ENCODE measurements at regions not wholly inside any gene's neighbourhood (a gene's known extent, or its start where the extent isn't known, plus 50 kb on each side); places are given as distances from the start of the nearest gene placed in this dataset.

DNA sequence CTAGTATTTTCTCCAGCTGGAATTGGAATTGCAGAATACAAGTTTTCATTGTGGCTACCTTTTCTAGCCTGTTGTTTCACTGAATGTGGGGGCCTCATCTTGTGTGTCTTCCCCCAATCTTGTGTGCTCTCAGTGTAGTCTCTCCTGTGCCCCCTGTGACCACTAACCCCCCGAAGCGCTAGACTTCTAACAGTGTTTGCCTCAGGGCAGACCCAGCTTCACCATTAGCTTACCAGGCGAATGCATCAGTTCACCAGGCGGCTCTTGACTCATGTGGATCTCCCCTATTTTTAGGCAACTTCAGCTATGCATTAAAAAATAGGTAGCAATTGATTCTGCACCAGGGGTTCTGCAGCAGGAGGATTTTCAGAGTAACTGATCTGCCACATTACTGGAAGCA is 376.2 kb upstream of the MEIS1 start:
- H3K27me3 ChIP-seq (ENCODE audit: control insufficient read depth, insufficient read depth, low read length), result 0 out of 2 replicates have a peak, but pooled peaks cover 4% of the 10 kb centered on the region
- DNase-seq (ENCODE audit: low read depth, low spot score), result no peak
- intact Hi-C loops (cut with micrococcal nuclease; ENCODE audit: unreplicated experiment), result no loop called here
- TF ChIP-seq, protein P1, sequence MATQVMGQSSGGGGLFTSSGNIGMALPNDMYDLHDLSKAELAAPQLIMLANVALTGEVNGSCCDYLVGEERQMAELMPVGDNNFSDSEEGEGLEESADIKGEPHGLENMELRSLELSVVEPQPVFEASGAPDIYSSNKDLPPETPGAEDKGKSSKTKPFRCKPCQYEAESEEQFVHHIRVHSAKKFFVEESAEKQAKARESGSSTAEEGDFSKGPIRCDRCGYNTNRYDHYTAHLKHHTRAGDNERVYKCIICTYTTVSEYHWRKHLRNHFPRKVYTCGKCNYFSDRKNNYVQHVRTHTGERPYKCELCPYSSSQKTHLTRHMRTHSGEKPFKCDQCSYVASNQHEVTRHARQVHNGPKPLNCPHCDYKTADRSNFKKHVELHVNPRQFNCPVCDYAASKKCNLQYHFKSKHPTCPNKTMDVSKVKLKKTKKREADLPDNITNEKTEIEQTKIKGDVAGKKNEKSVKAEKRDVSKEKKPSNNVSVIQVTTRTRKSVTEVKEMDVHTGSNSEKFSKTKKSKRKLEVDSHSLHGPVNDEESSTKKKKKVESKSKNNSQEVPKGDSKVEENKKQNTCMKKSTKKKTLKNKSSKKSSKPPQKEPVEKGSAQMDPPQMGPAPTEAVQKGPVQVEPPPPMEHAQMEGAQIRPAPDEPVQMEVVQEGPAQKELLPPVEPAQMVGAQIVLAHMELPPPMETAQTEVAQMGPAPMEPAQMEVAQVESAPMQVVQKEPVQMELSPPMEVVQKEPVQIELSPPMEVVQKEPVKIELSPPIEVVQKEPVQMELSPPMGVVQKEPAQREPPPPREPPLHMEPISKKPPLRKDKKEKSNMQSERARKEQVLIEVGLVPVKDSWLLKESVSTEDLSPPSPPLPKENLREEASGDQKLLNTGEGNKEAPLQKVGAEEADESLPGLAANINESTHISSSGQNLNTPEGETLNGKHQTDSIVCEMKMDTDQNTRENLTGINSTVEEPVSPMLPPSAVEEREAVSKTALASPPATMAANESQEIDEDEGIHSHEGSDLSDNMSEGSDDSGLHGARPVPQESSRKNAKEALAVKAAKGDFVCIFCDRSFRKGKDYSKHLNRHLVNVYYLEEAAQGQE (IDR thresholded peaks at IDR 0.05; ENCODE audit: insufficient read depth in 1 of 2, low read depth in 2 of 2, low read length in 1 of 2), result no peak
- TF ChIP-seq SIN3A (IDR thresholded peaks at IDR 0.05; ENCODE audit: borderline replicate concordance, insufficient read depth, low read depth, low read length) (no peak), TCF7L2 (IDR thresholded peaks at IDR 0.05; ENCODE audit: low read depth, low read length) (no peak)
- TF ChIP-seq, protein P2, sequence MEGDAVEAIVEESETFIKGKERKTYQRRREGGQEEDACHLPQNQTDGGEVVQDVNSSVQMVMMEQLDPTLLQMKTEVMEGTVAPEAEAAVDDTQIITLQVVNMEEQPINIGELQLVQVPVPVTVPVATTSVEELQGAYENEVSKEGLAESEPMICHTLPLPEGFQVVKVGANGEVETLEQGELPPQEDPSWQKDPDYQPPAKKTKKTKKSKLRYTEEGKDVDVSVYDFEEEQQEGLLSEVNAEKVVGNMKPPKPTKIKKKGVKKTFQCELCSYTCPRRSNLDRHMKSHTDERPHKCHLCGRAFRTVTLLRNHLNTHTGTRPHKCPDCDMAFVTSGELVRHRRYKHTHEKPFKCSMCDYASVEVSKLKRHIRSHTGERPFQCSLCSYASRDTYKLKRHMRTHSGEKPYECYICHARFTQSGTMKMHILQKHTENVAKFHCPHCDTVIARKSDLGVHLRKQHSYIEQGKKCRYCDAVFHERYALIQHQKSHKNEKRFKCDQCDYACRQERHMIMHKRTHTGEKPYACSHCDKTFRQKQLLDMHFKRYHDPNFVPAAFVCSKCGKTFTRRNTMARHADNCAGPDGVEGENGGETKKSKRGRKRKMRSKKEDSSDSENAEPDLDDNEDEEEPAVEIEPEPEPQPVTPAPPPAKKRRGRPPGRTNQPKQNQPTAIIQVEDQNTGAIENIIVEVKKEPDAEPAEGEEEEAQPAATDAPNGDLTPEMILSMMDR (IDR thresholded peaks at IDR 0.05), result no peak
- H3K4me3 ChIP-seq (ENCODE audit: low read depth in 2 of 2, low read length in 2 of 2), result no peak overlapping the region
- no peak for ATAC-seq
- no peaks in the 10 kb centered on the region for H3K4me1 ChIP-seq (ENCODE audit: control insufficient read depth, insufficient read depth, low read length)
- CTCF ChIA-PET, result no interaction called here
- H3K9me3 ChIP-seq (ENCODE audit: control insufficient read depth, insufficient read depth, low read depth, low read length), result no peaks in the 10 kb centered on the region
- H3K36me3 ChIP-seq (ENCODE audit: control insufficient read depth, insufficient read depth, low read length), result no peaks in the 10 kb centered on the region
- H3K27ac ChIP-seq (ENCODE audit: low read length), result no peak overlapping the region
- no TSS peak for BruUV-seq (replicated peaks)
- in situ Hi-C loops (cut with HindIII; ENCODE audit: low pct_unique_long_range_greater_than_20kb, low sequenced_read_pairs), result no loop called here
- POLR2A ChIA-PET, result no interaction called here

DNA sequence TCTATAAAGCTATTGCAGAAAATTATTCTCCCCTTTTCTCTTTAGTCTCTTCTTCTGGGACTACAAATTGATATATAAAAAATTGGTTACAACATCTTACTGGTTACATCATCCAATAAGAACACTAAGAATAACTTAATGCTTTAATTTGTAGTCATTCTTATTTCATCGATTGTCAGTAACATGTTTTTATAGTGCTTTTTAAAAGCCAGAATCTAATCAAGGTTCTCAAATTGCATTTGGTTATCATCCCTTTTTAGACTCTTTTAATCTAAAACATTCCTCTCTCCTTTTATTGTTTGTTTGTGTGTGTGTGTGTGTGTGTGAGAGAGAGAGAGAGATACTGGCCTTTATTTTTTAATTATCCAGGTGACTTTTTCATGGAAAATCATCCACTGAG is 377.1 kb upstream of the MEIS1 start:
- ATAC-seq (no peak), DNase-seq (ENCODE audit: low read depth, low spot score) (no peak)
- intact Hi-C loops (cut with micrococcal nuclease; ENCODE audit: unreplicated experiment) (no loop called here), in situ Hi-C loops (cut with HindIII; ENCODE audit: low pct_unique_long_range_greater_than_20kb, low sequenced_read_pairs) (no loop called here)
- POLR2A ChIA-PET, result no interaction called here
- no peaks in the 10 kb centered on the region for H3K36me3 ChIP-seq (ENCODE audit: control insufficient read depth, insufficient read depth, low read length)
- TF ChIP-seq SIN3A (IDR thresholded peaks at IDR 0.05; ENCODE audit: borderline replicate concordance, insufficient read depth, low read depth, low read length), result no peak
- TF ChIP-seq POLR2AphosphoS5 (IDR thresholded peaks at IDR 0.05; ENCODE audit: low read depth, low read length), result no peak
- TF ChIP-seq, protein P2 (IDR thresholded peaks at IDR 0.05), result no peak
- TF ChIP-seq TCF7L2 (IDR thresholded peaks at IDR 0.05; ENCODE audit: low read depth, low read length), result no peak
- TF ChIP-seq, protein P1 (IDR thresholded peaks at IDR 0.05; ENCODE audit: insufficient read depth in 1 of 2, low read depth in 2 of 2, low read length in 1 of 2), result no peak
- CTCF ChIA-PET, result no interaction called here
- no TSS peak for BruUV-seq (replicated peaks)
- no peaks in the 10 kb centered on the region for H3K4me1 ChIP-seq (ENCODE audit: control insufficient read depth, insufficient read depth, low read length)
- no peaks in the 10 kb centered on the region for H3K9me3 ChIP-seq (ENCODE audit: control insufficient read depth, insufficient read depth, low read depth, low read length)
- H3K27ac ChIP-seq (ENCODE audit: low read length), result no peak overlapping the region
- H3K4me3 ChIP-seq (ENCODE audit: low read depth in 2 of 2, low read length in 2 of 2), result no peak overlapping the region
- H3K27me3 ChIP-seq (ENCODE audit: control insufficient read depth, insufficient read depth, low read length), result 0 out of 2 replicates have a peak, but pooled peaks cover 4% of the 10 kb centered on the region

All from Panc1 (cell line).